ENCODE measurements at regions not wholly inside any gene's neighbourhood (a gene's known extent, or its start where the extent isn't known, plus 50 kb on each side); places are given as distances from the start of the nearest gene placed in this dataset.
A peak's percentile ranks its signal among the peaks of the same experiment; 100 is the strongest.
"Not testable (repeated sequence)": the region's sequence is repeated elsewhere in the genome, so short reads cannot be mapped to it uniquely, and the experiment has no call there.

- DNase-seq (ENCODE audit: low spot score), result no peak
Measured at GRCh38 chr5:42949348-42950115, 90.6 kb downstream of the ANXA2R start.

GRCh38 chr5:42948961-42949347, 91.2 kb downstream of the ANXA2R start:
- no peak for DNase-seq (ENCODE audit: low spot score)

- no peak for DNase-seq (ENCODE audit: low spot score)
Measured at GRCh38 chr5:42944989-42945388, 95.1 kb downstream of the ANXA2R start.

- no peak for DNase-seq (ENCODE audit: low spot score)
Measured at GRCh38 chr5:42943931-42944631, 96.0 kb downstream of the ANXA2R start.

GRCh38 chr5:42940853-42941252, 99.3 kb downstream of the ANXA2R start:
- no peak for DNase-seq (ENCODE audit: low spot score)

- not testable (repeated sequence) for DNase-seq (ENCODE audit: low spot score)
Measured at GRCh38 chr5:42932011-42932410, 108.1 kb downstream of the ANXA2R start.

- DNase-seq (ENCODE audit: low spot score), result not testable (repeated sequence)
Measured at GRCh38 chr5:42931451-42931850, 108.7 kb downstream of the ANXA2R start.

GRCh38 chr5:42930934-42931333, 109.2 kb downstream of the ANXA2R start:
- DNase-seq (ENCODE audit: low spot score), result no peak

GRCh38 chr5:42929871-42930270, 110.2 kb downstream of the ANXA2R start:
- DNase-seq (ENCODE audit: low spot score), result no peak

GRCh38 chr5:42927730-42928129, 112.4 kb downstream of the ANXA2R start:
- no peak for DNase-seq (ENCODE audit: low spot score)

- no peak for DNase-seq (ENCODE audit: low spot score)
Measured at GRCh38 chr5:42924686-42925085, 113.0 kb upstream of the SELENOP start.

- no peak for DNase-seq (ENCODE audit: low spot score)
Measured at GRCh38 chr5:42924226-42924625, 112.5 kb upstream of the SELENOP start.

- DNase-seq (ENCODE audit: low spot score), result no peak
Measured at GRCh38 chr5:42923710-42924109, 112.0 kb upstream of the SELENOP start.

GRCh38 chr5:42919600-42919999, 107.9 kb upstream of the SELENOP start:
- no peak for DNase-seq (ENCODE audit: low spot score)

GRCh38 chr5:42915306-42915866, 103.7 kb upstream of the SELENOP start:
- DNase-seq (ENCODE audit: low spot score), result no peak

GRCh38 chr5:42912184-42912798, 100.6 kb upstream of the SELENOP start:
- DNase-seq (ENCODE audit: low spot score), result peak; percentile 39

- peak; percentile 73 for DNase-seq (ENCODE audit: low spot score)
Measured at GRCh38 chr5:42908509-42909488, 97.1 kb upstream of the SELENOP start.

- DNase-seq (ENCODE audit: low spot score), result no peak
Measured at GRCh38 chr5:42908086-42908485, 96.4 kb upstream of the SELENOP start.

- DNase-seq (ENCODE audit: low spot score), result no peak
Measured at GRCh38 chr5:42905827-42906226, 94.1 kb upstream of the SELENOP start.

- DNase-seq (ENCODE audit: low spot score), result peak; percentile 10
Measured at GRCh38 chr5:42900734-42901133, 89.0 kb upstream of the SELENOP start.

GRCh38 chr5:42898760-42899159, 87.1 kb upstream of the SELENOP start:
- DNase-seq (ENCODE audit: low spot score), result no peak

GRCh38 chr5:42896523-42896922, 84.8 kb upstream of the SELENOP start:
- DNase-seq (ENCODE audit: low spot score), result no peak
